MCF 10A (cell line): ENCODE measurements at regions not wholly inside any gene's neighbourhood (a gene's known extent, or its start where the extent isn't known, plus 50 kb on each side); places are given as distances from the start of the nearest gene placed in this dataset.

Source experiments
- BruUV-seq: library from RNA; stranded (reverse); fragments of 400-500 nt; replicated peaks from 2 replicates; lab custom pipeline; 2021; lab: Mats Ljungman, UMichigan
- CTCF ChIA-PET: fragments of 300-600 bp; sonication (Branson Sonifier 250); formaldehyde crosslinking; extraction: SDS; loops from one replicate; lab custom pipeline; 2021; ENCODE audit warnings: antibody characterized with exemption, inconsistent platforms; lab: Yijun Ruan, JAX
- POLR2A ChIA-PET: fragments of 300-600, 350-650 bp; sonication (Branson Sonifier 250); formaldehyde crosslinking; extraction: SDS; loops from one replicate; lab custom pipeline; 2020; ENCODE audit warnings: antibody characterized with exemption, inconsistent platforms; lab: Yijun Ruan, JAX
- DNase-seq: peaks from one replicate; pipeline ENCODE4 v3.0.0-alpha.2; 2018; ENCODE audit not compliant: unreplicated experiment
- H3K27ac Mint-ChIP-seq: one replicate; pipeline ENCODE4 v1.8.0; 2022; ENCODE audit warnings: mild to moderate bottlenecking, low read depth, mixed read lengths; ENCODE audit not compliant: unreplicated experiment
- H3K27me3 Mint-ChIP-seq: one replicate; pipeline ENCODE4 v1.8.0; 2022; ENCODE audit warnings: mixed read lengths; ENCODE audit not compliant: insufficient read depth, unreplicated experiment
- H3K36me3 Mint-ChIP-seq: one replicate; pipeline ENCODE4 v1.8.0; 2022; ENCODE audit warnings: mild to moderate bottlenecking, moderate library complexity, mixed read lengths; ENCODE audit not compliant: insufficient read depth, unreplicated experiment
- H3K4me1 Mint-ChIP-seq: one replicate; pipeline ENCODE4 v1.8.0; 2022; ENCODE audit warnings: mixed read lengths; ENCODE audit not compliant: insufficient read depth, unreplicated experiment
- H3K4me3 Mint-ChIP-seq: one replicate; pipeline ENCODE4 v1.8.0; 2022; ENCODE audit warnings: mild to moderate bottlenecking, moderate library complexity, mixed read lengths; ENCODE audit not compliant: unreplicated experiment
- H3K9me3 Mint-ChIP-seq: one replicate; pipeline ENCODE4 v1.8.0; 2022; ENCODE audit warnings: mixed read lengths; ENCODE audit not compliant: unreplicated experiment
- CTCF ChIP-seq: fragments of 200-600 bp; IDR thresholded peaks from one replicate; pipeline ENCODE4 v1.8.0; 2022; ENCODE audit warnings: antibody characterized with exemption, mild to moderate bottlenecking; ENCODE audit not compliant: unreplicated experiment
- intact Hi-C: fragments of 100-400 bp; cut with micrococcal nuclease; formaldehyde crosslinking; loops from 2 replicates; pipeline ENCODE4 v1.14.1; 2022

- Mint-ChIP-seq H3K36me3 (no peaks in the 10 kb centered on the region), H3K27ac (no peak overlapping the region), H3K4me1 (no peaks in the 10 kb centered on the region), H3K4me3 (no peak overlapping the region), H3K27me3 (no peaks in the 10 kb centered on the region), H3K9me3 (no peaks in the 10 kb centered on the region)
- ChIA-PET CTCF (no interaction called here), POLR2A (no interaction called here)
- BruUV-seq, result no TSS peak
- TF ChIP-seq CTCF, result no peak
- intact Hi-C loops, result no loop called here
- no peak for DNase-seq
Observed at GRCh38 chr2:58866527-58866926, 625.4 kb upstream of the FANCL start.

GRCh38 chr2:58866040-58866439 is 624.9 kb upstream of the FANCL start:
- intact Hi-C loops, result no loop called here
- Mint-ChIP-seq H3K36me3 (no peaks in the 10 kb centered on the region), H3K9me3 (no peaks in the 10 kb centered on the region), H3K27ac (no peak overlapping the region), H3K4me3 (no peak overlapping the region), H3K4me1 (no peaks in the 10 kb centered on the region), H3K27me3 (no peaks in the 10 kb centered on the region)
- ChIA-PET CTCF (no interaction called here), POLR2A (no interaction called here)
- BruUV-seq, result no TSS peak
- no peak for DNase-seq
- TF ChIP-seq CTCF, result no peak

- Mint-ChIP-seq H3K4me1 (no peaks in the 10 kb centered on the region), H3K4me3 (no peak overlapping the region), H3K27me3 (no peaks in the 10 kb centered on the region), H3K36me3 (no peaks in the 10 kb centered on the region), H3K27ac (no peak overlapping the region), H3K9me3 (no peaks in the 10 kb centered on the region)
- TF ChIP-seq CTCF, result no peak
- BruUV-seq, result no TSS peak
- ChIA-PET POLR2A (no interaction called here), CTCF (no interaction called here)
- DNase-seq, result no peak
- intact Hi-C loops, result no loop called here
Observed at GRCh38 chr2:58865436-58865835, 624.3 kb upstream of the FANCL start.

GRCh38 chr2:58862244-58862643 is 621.1 kb upstream of the FANCL start:
- peaks cover 7% of the 10 kb centered on the region for H3K9me3 Mint-ChIP-seq
- H3K4me1 Mint-ChIP-seq, result no peaks in the 10 kb centered on the region
- CTCF ChIA-PET, result no interaction called here
- TF ChIP-seq CTCF, result no peak
- POLR2A ChIA-PET, result no interaction called here
- no peaks in the 10 kb centered on the region for H3K36me3 Mint-ChIP-seq
- H3K27ac Mint-ChIP-seq, result no peak overlapping the region
- DNase-seq, result no peak
- intact Hi-C loops, result no loop called here
- no TSS peak for BruUV-seq
- no peak overlapping the region for H3K4me3 Mint-ChIP-seq
- H3K27me3 Mint-ChIP-seq, result no peaks in the 10 kb centered on the region
